GM18870 (cell line): ENCODE measurements at regions not wholly inside any gene's neighbourhood (a gene's known extent, or its start where the extent isn't known, plus 50 kb on each side); places are given as distances from the start of the nearest gene placed in this dataset.

Experiments
- ATAC-seq: cut with Tn5 transposase; IDR thresholded peaks from one replicate; pipeline ENCODE4 v1.9.1; 2021; ENCODE audit warnings: moderate library complexity; ENCODE audit not compliant: unreplicated experiment

GRCh38 chr10:36391405-36391804, 734.0 kb upstream of the ANKRD30A start:
- ATAC-seq = no peak

- ATAC-seq = no peak
Observed at GRCh38 chr10:36390221-36390620, 735.2 kb upstream of the ANKRD30A start.

GRCh38 chr10:36388166-36388565, 737.2 kb upstream of the ANKRD30A start:
- ATAC-seq = no peak

- ATAC-seq = no peak
Observed at GRCh38 chr10:36385693-36386092, 739.7 kb upstream of the ANKRD30A start.

- ATAC-seq = no peak
Observed at GRCh38 chr10:36383349-36383748, 741.3 kb upstream of the FZD8 start.

- ATAC-seq = no peak
Observed at GRCh38 chr10:36381748-36382147, 739.7 kb upstream of the FZD8 start.

- no peak for ATAC-seq
Observed at GRCh38 chr10:36380538-36380937, 738.4 kb upstream of the FZD8 start.

- no peak for ATAC-seq
Observed at GRCh38 chr10:36375107-36375506, 733.0 kb upstream of the FZD8 start.

- no peak for ATAC-seq
Observed at GRCh38 chr10:36373424-36374096, 731.5 kb upstream of the FZD8 start.

- ATAC-seq = no peak
Observed at GRCh38 chr10:36367362-36367761, 725.3 kb upstream of the FZD8 start.

GRCh38 chr10:36366843-36367242, 724.7 kb upstream of the FZD8 start:
- no peak for ATAC-seq

- no peak for ATAC-seq
Observed at GRCh38 chr10:36366065-36366464, 724.0 kb upstream of the FZD8 start.

GRCh38 chr10:36362257-36362656, 720.2 kb upstream of the FZD8 start:
- no peak for ATAC-seq

- ATAC-seq = no peak
Observed at GRCh38 chr10:36358736-36359135, 716.6 kb upstream of the FZD8 start.

GRCh38 chr10:36354633-36355032, 712.5 kb upstream of the FZD8 start:
- no peak for ATAC-seq

GRCh38 chr10:36351159-36351558, 709.1 kb upstream of the FZD8 start:
- ATAC-seq = no peak

- no peak for ATAC-seq
Observed at GRCh38 chr10:36349445-36350078, 707.5 kb upstream of the FZD8 start.

GRCh38 chr10:36345807-36346206, 703.7 kb upstream of the FZD8 start:
- no peak for ATAC-seq

GRCh38 chr10:36345175-36345533, 703.1 kb upstream of the FZD8 start:
- no peak for ATAC-seq

- ATAC-seq = no peak
Observed at GRCh38 chr10:36344240-36345174, 702.4 kb upstream of the FZD8 start.

GRCh38 chr10:36342781-36343180, 700.7 kb upstream of the FZD8 start:
- no peak for ATAC-seq

- ATAC-seq = no peak
Observed at GRCh38 chr10:36341471-36341870, 699.4 kb upstream of the FZD8 start.
